ENCODE measurements at regions not wholly inside any gene's neighbourhood (a gene's known extent, or its start where the extent isn't known, plus 50 kb on each side); places are given as distances from the start of the nearest gene placed in this dataset.

- H3K9ac ChIP-seq (replicated peaks; ENCODE audit: extremely low read depth, insufficient read depth, low read length): no peak overlapping the region
- H2AFZ ChIP-seq (ENCODE audit: low read depth, low read length): no peak overlapping the region
- no peak for DNase-seq (ENCODE audit: low read depth, low spot score)
- H3K79me2 ChIP-seq (ENCODE audit: control insufficient read depth, insufficient read depth, low read length): no peaks in the 10 kb centered on the region
- ChIA-PET CTCF (interaction anchor here (1.1 kb wide), 1 partner anchor 9 kb away, joined by 3 read pairs; no protein-coding TSS in a partner anchor), POLR2A (no interaction called here)
- no peak overlapping the region for H3K4me2 ChIP-seq (ENCODE audit: insufficient read depth, low read length)
- H3K36me3 ChIP-seq (ENCODE audit: control insufficient read depth in 2 of 2, extremely low read depth in 1 of 2, insufficient read depth in 2 of 2, low read length in 2 of 2): no peaks in the 10 kb centered on the region
- no peaks in the 10 kb centered on the region for H3K27me3 ChIP-seq (ENCODE audit: control insufficient read depth in 2 of 2, insufficient read depth in 2 of 2, low read length in 2 of 2)
- H3K27ac ChIP-seq (ENCODE audit: insufficient read depth, low read depth, low read length): no peak overlapping the region
- H3K4me1 ChIP-seq (ENCODE audit: control insufficient read depth, extremely low read depth, insufficient read depth, low read length): no peaks in the 10 kb centered on the region
- no peaks in the 10 kb centered on the region for H3K9me3 ChIP-seq (replicated peaks; ENCODE audit: control insufficient read depth, insufficient read depth, low read length)
- BruUV-seq (replicated peaks): no TSS peak
- H3K4me3 ChIP-seq (replicated peaks in 1 of 3; ENCODE audit: insufficient read depth in 1 of 3, low read depth in 1 of 3, low read length in 3 of 3): no peak overlapping the region
- no peaks in the 10 kb centered on the region for H3K9me1 ChIP-seq (replicated peaks; ENCODE audit: control insufficient read depth, extremely low read depth, insufficient read depth, low read length)
- dilution Hi-C loops (cut with MboI; ENCODE audit: extremely low pct_ligation_motif_present, low sequenced_read_pairs) (no loop called here), intact Hi-C loops (cut with micrococcal nuclease) (no loop called here)
- H4K20me1 ChIP-seq (replicated peaks; ENCODE audit: control insufficient read depth, extremely low read depth, insufficient read depth, low read length): no peaks in the 10 kb centered on the region
- no peak for TF ChIP-seq CTCF (IDR thresholded peaks at IDR 0.05; ENCODE audit: extremely low read depth in 1 of 2, insufficient read depth in 1 of 2, low read depth in 1 of 2, low read length in 2 of 2)
- TF ChIP-seq MAX (IDR thresholded peaks at IDR 0.05; ENCODE audit: insufficient read depth, insufficient read length): no peak
- TF ChIP-seq MYC (IDR thresholded peaks at IDR 0.05; ENCODE audit: low read depth, low read length): no peak
- TF ChIP-seq GATA2 (IDR thresholded peaks at IDR 0.05; ENCODE audit: insufficient read depth, insufficient read length, low read depth, low read length): no peak
- no peak for TF ChIP-seq EZH2 (IDR thresholded peaks at IDR 0.05; ENCODE audit: borderline replicate concordance, low read depth, low read length, severe bottlenecking)
- no peak for TF ChIP-seq JUN (IDR thresholded peaks at IDR 0.05; ENCODE audit: borderline replicate concordance, insufficient read depth, insufficient read length, low read depth)
- no peak for TF ChIP-seq FOS (IDR thresholded peaks at IDR 0.05; ENCODE audit: borderline replicate concordance, insufficient read depth, low read length)
- no peak for TF ChIP-seq POLR2A (IDR thresholded peaks at IDR 0.05; ENCODE audit: low read depth, low read length)
- no peak for TF ChIP-seq POLR2AphosphoS5 (IDR thresholded peaks at IDR 0.05; ENCODE audit: insufficient read depth, low read depth, low read length)
- FAIRE-seq: no peak
These were observed 444.7 kb downstream of the TLE1 start for GRCh38 chr9:81244631-81245030.
